NCI-H2196 (cell line): ENCODE measurements at regions not wholly inside any gene's neighbourhood (a gene's known extent, or its start where the extent isn't known, plus 50 kb on each side); places are given as distances from the start of the nearest gene placed in this dataset.
"Not testable (repeated sequence)": the region's sequence is repeated elsewhere in the genome, so short reads cannot be mapped to it uniquely, and the experiment has no call there.

Experiments
- DNase-seq: peaks from one replicate; lab custom pipeline; 2025; ENCODE audit not compliant: unreplicated experiment; lab: John Stamatoyannopoulos, UW

- DNase-seq = not testable (repeated sequence)
Observed at GRCh38 chr12:105682821-105683220, 352.3 kb downstream of the C12orf75 start.

- not testable (repeated sequence) for DNase-seq
Observed at GRCh38 chr12:105683836-105684235, 353.3 kb downstream of the C12orf75 start.

GRCh38 chr12:105698075-105698474, 367.6 kb downstream of the C12orf75 start:
- DNase-seq = no peak

GRCh38 chr12:105699209-105699608, 368.7 kb downstream of the C12orf75 start:
- no peak for DNase-seq

- DNase-seq = peak; percentile 8
Observed at GRCh38 chr12:105704787-105705186, 374.3 kb downstream of the C12orf75 start.

GRCh38 chr12:105705235-105705634, 374.7 kb downstream of the C12orf75 start:
- no peak for DNase-seq

- DNase-seq = peak; percentile 69
Observed at GRCh38 chr12:105705765-105706164, 375.3 kb downstream of the C12orf75 start.

GRCh38 chr12:105706321-105706972, 376.0 kb downstream of the C12orf75 start:
- DNase-seq = peak; percentile 88

GRCh38 chr12:105706973-105707334, 376.5 kb downstream of the C12orf75 start:
- peak; percentile 24 for DNase-seq

GRCh38 chr12:105713606-105714305, 383.3 kb downstream of the C12orf75 start:
- no peak for DNase-seq

GRCh38 chr12:105716621-105717020, 386.1 kb downstream of the C12orf75 start:
- DNase-seq = no peak

GRCh38 chr12:105721051-105721825, 390.7 kb downstream of the C12orf75 start:
- peak; percentile 43 for DNase-seq

GRCh38 chr12:105721891-105722290, 391.4 kb downstream of the C12orf75 start:
- no peak for DNase-seq

- no peak for DNase-seq
Observed at GRCh38 chr12:105723066-105723465, 392.6 kb downstream of the C12orf75 start.

- DNase-seq = no peak
Observed at GRCh38 chr12:105723494-105723893, 393.0 kb downstream of the C12orf75 start.

- DNase-seq = no peak
Observed at GRCh38 chr12:105724641-105725040, 394.1 kb downstream of the C12orf75 start.

- no peak for DNase-seq
Observed at GRCh38 chr12:105725054-105725453, 394.6 kb downstream of the C12orf75 start.

GRCh38 chr12:105729181-105729771, 398.8 kb downstream of the C12orf75 start:
- no peak for DNase-seq

- DNase-seq = no peak
Observed at GRCh38 chr12:105729926-105730325, 399.4 kb downstream of the C12orf75 start.

- DNase-seq = peak; percentile 28
Observed at GRCh38 chr12:105733579-105733978, 403.1 kb downstream of the C12orf75 start.

GRCh38 chr12:105736498-105736897, 402.3 kb downstream of the NUAK1 start:
- DNase-seq = no peak
